ENCODE measurements at regions not wholly inside any gene's neighbourhood (a gene's known extent, or its start where the extent isn't known, plus 50 kb on each side); places are given as distances from the start of the nearest gene placed in this dataset.

DNA sequence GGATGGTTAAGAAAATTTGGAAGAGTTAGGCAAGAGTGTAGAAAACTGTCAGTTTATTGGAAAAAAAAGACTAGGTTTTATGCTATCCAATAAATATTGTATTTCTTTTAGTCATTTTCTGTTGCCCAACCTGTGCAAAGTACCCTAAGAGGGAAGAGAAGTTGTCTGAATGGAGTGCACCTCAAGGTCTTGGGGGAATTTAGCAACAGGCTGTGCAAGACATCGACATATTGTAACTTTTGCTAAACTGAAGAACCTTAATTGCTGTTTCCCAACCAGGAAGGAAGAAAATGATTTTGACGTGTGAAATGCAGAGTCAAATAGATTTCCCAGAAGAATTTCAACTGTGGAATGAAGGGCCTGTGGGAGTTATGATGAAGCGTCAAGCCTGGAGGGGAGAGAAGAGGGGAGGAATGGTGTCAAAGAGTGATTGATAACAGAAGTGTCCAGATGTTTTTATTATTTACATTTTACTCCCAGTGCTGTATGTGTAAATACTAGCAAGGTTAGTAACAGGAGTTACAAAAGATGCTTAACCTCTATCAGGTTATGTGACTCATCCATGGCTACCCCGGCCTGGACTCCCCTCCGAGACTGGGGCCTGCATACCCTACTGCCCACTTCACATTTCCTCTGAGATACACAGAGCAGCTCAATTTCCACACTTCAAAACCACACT lies 246.8 kb downstream of the MYLK4 start:
- Histone ChIP-seq H3K36me3 (ENCODE audit: control insufficient read depth, insufficient read depth, low read length) (no peaks in the 10 kb centered on the region), H3K27me3 (ENCODE audit: control insufficient read depth, insufficient read depth, low read length) (peaks cover 26% of the 10 kb centered on the region), H3K4me1 (ENCODE audit: control insufficient read depth, insufficient read depth, low read length) (no peaks in the 10 kb centered on the region), H3K9me3 (ENCODE audit: control insufficient read depth, insufficient read depth, low read depth, low read length) (no peaks in the 10 kb centered on the region), H3K27ac (ENCODE audit: low read length) (no peak overlapping the region), H3K4me3 (ENCODE audit: low read depth in 2 of 2, low read length in 2 of 2) (no peak overlapping the region)
- intact Hi-C loops (cut with micrococcal nuclease; ENCODE audit: unreplicated experiment) = no loop called here
- ATAC-seq (peak; percentile 51; the same call in 1 of the 2 replicates), DNase-seq (ENCODE audit: low read depth, low spot score) (no peak)
- POLR2A ChIA-PET = interaction anchor here (0.6 kb wide), 1 partner anchor 11 kb away, joined by 4 read pairs; no protein-coding TSS in a partner anchor
- in situ Hi-C loops (cut with HindIII; ENCODE audit: low pct_unique_long_range_greater_than_20kb, low sequenced_read_pairs) = no loop called here
- no TSS peak for BruUV-seq (replicated peaks)
- no peak for TF ChIP-seq POLR2AphosphoS5 (IDR thresholded peaks at IDR 0.05; ENCODE audit: low read depth, low read length)
- TF ChIP-seq, protein P1, sequence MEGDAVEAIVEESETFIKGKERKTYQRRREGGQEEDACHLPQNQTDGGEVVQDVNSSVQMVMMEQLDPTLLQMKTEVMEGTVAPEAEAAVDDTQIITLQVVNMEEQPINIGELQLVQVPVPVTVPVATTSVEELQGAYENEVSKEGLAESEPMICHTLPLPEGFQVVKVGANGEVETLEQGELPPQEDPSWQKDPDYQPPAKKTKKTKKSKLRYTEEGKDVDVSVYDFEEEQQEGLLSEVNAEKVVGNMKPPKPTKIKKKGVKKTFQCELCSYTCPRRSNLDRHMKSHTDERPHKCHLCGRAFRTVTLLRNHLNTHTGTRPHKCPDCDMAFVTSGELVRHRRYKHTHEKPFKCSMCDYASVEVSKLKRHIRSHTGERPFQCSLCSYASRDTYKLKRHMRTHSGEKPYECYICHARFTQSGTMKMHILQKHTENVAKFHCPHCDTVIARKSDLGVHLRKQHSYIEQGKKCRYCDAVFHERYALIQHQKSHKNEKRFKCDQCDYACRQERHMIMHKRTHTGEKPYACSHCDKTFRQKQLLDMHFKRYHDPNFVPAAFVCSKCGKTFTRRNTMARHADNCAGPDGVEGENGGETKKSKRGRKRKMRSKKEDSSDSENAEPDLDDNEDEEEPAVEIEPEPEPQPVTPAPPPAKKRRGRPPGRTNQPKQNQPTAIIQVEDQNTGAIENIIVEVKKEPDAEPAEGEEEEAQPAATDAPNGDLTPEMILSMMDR (IDR thresholded peaks at IDR 0.05) = no peak
- no peak for TF ChIP-seq SIN3A (IDR thresholded peaks at IDR 0.05; ENCODE audit: borderline replicate concordance, insufficient read depth, low read depth, low read length)
- TF ChIP-seq, protein P2, sequence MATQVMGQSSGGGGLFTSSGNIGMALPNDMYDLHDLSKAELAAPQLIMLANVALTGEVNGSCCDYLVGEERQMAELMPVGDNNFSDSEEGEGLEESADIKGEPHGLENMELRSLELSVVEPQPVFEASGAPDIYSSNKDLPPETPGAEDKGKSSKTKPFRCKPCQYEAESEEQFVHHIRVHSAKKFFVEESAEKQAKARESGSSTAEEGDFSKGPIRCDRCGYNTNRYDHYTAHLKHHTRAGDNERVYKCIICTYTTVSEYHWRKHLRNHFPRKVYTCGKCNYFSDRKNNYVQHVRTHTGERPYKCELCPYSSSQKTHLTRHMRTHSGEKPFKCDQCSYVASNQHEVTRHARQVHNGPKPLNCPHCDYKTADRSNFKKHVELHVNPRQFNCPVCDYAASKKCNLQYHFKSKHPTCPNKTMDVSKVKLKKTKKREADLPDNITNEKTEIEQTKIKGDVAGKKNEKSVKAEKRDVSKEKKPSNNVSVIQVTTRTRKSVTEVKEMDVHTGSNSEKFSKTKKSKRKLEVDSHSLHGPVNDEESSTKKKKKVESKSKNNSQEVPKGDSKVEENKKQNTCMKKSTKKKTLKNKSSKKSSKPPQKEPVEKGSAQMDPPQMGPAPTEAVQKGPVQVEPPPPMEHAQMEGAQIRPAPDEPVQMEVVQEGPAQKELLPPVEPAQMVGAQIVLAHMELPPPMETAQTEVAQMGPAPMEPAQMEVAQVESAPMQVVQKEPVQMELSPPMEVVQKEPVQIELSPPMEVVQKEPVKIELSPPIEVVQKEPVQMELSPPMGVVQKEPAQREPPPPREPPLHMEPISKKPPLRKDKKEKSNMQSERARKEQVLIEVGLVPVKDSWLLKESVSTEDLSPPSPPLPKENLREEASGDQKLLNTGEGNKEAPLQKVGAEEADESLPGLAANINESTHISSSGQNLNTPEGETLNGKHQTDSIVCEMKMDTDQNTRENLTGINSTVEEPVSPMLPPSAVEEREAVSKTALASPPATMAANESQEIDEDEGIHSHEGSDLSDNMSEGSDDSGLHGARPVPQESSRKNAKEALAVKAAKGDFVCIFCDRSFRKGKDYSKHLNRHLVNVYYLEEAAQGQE (IDR thresholded peaks at IDR 0.05; ENCODE audit: insufficient read depth in 1 of 2, low read depth in 2 of 2, low read length in 1 of 2) = no peak
- TF ChIP-seq TCF7L2 (IDR thresholded peaks at IDR 0.05; ENCODE audit: low read depth, low read length) = no peak
- CTCF ChIA-PET = no interaction called here

DNA sequence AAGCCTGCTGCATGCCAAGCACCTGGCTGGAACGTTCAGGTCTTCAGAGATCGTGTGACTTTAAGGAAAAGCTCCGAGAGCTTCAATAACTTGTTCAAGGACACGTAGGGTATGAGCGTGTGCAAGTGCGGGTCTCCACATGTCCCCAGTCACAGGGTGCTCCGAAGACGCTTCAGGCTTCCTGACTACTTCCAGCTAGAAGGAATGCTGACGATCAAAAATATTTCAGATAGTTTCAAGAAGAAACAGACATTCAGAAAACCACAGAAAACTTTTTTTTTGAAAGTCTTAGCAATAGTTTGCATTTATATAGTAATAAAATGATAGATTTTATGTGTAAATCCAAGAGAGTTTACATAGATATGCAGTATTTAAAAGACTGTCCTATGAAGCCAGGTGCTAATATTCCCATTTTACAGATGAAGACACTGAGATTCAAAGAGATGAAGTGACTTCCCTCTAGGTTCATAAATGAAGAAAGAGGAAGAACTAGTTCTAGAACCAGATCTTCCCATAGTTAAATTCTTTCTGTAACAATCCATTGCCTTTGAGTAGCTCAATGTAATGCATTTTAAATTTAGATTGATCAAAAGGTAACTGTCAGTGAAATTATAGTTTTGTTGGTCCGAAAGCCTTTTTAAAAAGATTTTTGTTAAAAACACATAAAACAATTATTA lies 247.6 kb downstream of the MYLK4 start:
- in situ Hi-C loops (cut with HindIII; ENCODE audit: low pct_unique_long_range_greater_than_20kb, low sequenced_read_pairs) = no loop called here
- no peak overlapping the region for H3K27ac ChIP-seq (ENCODE audit: low read length)
- peaks cover 19% of the 10 kb centered on the region for H3K27me3 ChIP-seq (ENCODE audit: control insufficient read depth, insufficient read depth, low read length)
- no peaks in the 10 kb centered on the region for H3K9me3 ChIP-seq (ENCODE audit: control insufficient read depth, insufficient read depth, low read depth, low read length)
- H3K4me3 ChIP-seq (ENCODE audit: low read depth in 2 of 2, low read length in 2 of 2) = no peak overlapping the region
- TF ChIP-seq POLR2AphosphoS5 (IDR thresholded peaks at IDR 0.05; ENCODE audit: low read depth, low read length) = no peak
- TF ChIP-seq SIN3A (IDR thresholded peaks at IDR 0.05; ENCODE audit: borderline replicate concordance, insufficient read depth, low read depth, low read length) = no peak
- TF ChIP-seq, protein P2 (IDR thresholded peaks at IDR 0.05; ENCODE audit: insufficient read depth in 1 of 2, low read depth in 2 of 2, low read length in 1 of 2) = no peak
- no peak for TF ChIP-seq TCF7L2 (IDR thresholded peaks at IDR 0.05; ENCODE audit: low read depth, low read length)
- TF ChIP-seq, protein P1 (IDR thresholded peaks at IDR 0.05) = no peak
- BruUV-seq (replicated peaks) = no TSS peak
- intact Hi-C loops (cut with micrococcal nuclease; ENCODE audit: unreplicated experiment) = no loop called here
- no peaks in the 10 kb centered on the region for H3K36me3 ChIP-seq (ENCODE audit: control insufficient read depth, insufficient read depth, low read length)
- ATAC-seq (no peak), DNase-seq (ENCODE audit: low read depth, low spot score) (no peak)
- H3K4me1 ChIP-seq (ENCODE audit: control insufficient read depth, insufficient read depth, low read length) = no peaks in the 10 kb centered on the region
- POLR2A ChIA-PET = interaction anchor here (0.6 kb wide), 1 partner anchor 10 kb away, joined by 4 read pairs; no protein-coding TSS in a partner anchor
- CTCF ChIA-PET = interaction anchor here (0.6 kb wide), 2 partner anchors 48 to 145 kb away, joined by 8 to 10 read pairs; no protein-coding TSS in a partner anchor

Measured in Panc1 (cell line).